ENCODE measurements at regions not wholly inside any gene's neighbourhood (a gene's known extent, or its start where the extent isn't known, plus 50 kb on each side); places are given as distances from the start of the nearest gene placed in this dataset.

DNA sequence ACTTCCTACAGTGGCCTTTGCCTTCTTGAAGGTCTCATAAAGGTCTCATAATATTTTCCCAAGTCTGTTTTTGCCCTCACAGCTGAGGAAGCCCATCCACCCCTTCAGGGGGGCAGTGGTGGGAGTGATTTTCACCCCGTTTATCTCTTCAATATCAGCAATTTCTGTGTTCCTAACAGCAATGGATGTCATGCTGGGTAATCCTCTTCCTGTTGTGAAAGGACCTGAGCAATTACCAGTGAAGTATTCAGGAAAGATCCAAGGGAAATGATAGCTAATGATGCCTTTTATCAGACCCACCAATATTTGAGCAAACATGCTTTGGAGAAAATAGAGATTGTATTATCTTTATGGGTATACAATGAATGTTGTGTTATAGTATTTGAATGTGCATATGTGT, 226.9 kb downstream of the INSC start:
- intact Hi-C loops (cut with DNase I; ENCODE audit: low total_unique reads), result no loop called here
- no peak for DNase-seq
- 8 to 45% (median 28%) methylated on average over 1 of the region's 1 CpG for WGBS, 5 donors

DNA sequence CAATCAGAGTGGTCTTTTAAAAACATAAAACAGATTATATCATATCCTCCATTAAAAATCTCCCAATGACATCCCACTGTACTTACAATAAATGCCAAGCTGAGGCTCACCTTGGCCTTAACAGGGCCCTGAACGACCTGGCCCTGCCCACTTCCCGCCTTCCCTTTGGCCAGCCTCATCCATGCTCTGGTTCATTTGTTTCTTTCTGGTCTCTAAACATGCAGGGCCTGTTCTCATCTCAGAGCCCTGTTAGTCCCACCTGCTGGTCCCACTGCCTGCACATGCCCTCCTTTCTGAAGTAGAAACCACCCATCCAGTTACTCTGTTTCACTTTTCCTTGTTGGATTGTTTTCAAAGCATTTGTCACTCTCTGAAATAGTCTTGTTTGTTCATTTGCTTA, 227.4 kb downstream of the INSC start:
- Histone ChIP-seq H3K36me3 (no peaks in the 10 kb centered on the region), H3K4me1 (no peaks in the 10 kb centered on the region), H3K4me3 (no peak overlapping the region), H3K27ac (no peak overlapping the region), H3K9me3 (peaks cover 0 to 18% (median 6%) of the 10 kb centered on the region in 8 donors), H3K27me3 (replicated peaks in 1 of 7) (no peaks in the 10 kb centered on the region)
- no peak for DNase-seq
- WGBS, 5 donors, result 46 to 64% (median 55%) methylated on average over 2 of the region's 2 CpGs
- intact Hi-C loops (cut with DNase I; ENCODE audit: low total_unique reads), result no loop called here
- TF ChIP-seq POLR2A (IDR thresholded peaks at IDR 0.05) (no peak), POLR2AphosphoS5 (IDR thresholded peaks at IDR 0.05) (no peak)
- TF ChIP-seq, protein P1, sequence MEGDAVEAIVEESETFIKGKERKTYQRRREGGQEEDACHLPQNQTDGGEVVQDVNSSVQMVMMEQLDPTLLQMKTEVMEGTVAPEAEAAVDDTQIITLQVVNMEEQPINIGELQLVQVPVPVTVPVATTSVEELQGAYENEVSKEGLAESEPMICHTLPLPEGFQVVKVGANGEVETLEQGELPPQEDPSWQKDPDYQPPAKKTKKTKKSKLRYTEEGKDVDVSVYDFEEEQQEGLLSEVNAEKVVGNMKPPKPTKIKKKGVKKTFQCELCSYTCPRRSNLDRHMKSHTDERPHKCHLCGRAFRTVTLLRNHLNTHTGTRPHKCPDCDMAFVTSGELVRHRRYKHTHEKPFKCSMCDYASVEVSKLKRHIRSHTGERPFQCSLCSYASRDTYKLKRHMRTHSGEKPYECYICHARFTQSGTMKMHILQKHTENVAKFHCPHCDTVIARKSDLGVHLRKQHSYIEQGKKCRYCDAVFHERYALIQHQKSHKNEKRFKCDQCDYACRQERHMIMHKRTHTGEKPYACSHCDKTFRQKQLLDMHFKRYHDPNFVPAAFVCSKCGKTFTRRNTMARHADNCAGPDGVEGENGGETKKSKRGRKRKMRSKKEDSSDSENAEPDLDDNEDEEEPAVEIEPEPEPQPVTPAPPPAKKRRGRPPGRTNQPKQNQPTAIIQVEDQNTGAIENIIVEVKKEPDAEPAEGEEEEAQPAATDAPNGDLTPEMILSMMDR (IDR thresholded peaks at IDR 0.05 in 8 of 11, conservative IDR thresholded peaks at IDR 0.05 in 3 of 11), result no peak

More for the DNA sequence above, 226.9 kb downstream of the INSC start:
- Histone ChIP-seq H3K4me1 (no peaks in the 10 kb centered on the region), H3K36me3 (no peaks in the 10 kb centered on the region), H3K9me3 (peaks cover 0 to 18% (median 6%) of the 10 kb centered on the region in 8 donors), H3K4me3 (no peak overlapping the region), H3K27me3 (replicated peaks in 1 of 7) (no peaks in the 10 kb centered on the region), H3K27ac (no peak overlapping the region)
- TF ChIP-seq, protein P1 (IDR thresholded peaks at IDR 0.05 in 8 of 11, conservative IDR thresholded peaks at IDR 0.05 in 3 of 11), result no peak
- TF ChIP-seq POLR2AphosphoS5 (IDR thresholded peaks at IDR 0.05) (no peak), POLR2A (IDR thresholded peaks at IDR 0.05) (no peak)

DNA sequence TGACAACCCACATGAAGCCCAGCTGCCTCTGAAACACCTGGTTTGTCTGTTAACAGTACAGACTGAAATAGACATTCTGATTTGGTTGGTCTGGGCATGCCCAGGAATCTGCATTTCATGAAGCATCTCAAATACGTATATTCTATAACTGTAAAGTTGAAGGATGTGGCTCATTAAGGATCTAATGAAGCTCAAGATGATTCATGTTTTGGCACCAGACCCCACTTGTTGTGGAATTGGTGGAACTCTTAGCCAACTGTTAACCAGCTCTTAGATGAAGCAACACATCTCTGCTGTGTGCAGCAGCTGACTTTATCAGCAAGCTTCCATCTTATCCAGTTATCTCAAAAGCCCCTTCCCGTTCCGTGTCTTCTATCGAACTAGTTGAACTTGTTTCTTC, 232.2 kb downstream of the INSC start:
- no peak overlapping the region for H3K27ac ChIP-seq
- H3K9me3 ChIP-seq, result no peaks in the 10 kb centered on the region
- WGBS, 5 donors, result 65 to 90% (median 81%) methylated on average over 4 of the region's 4 CpGs
- no peaks in the 10 kb centered on the region for H3K36me3 ChIP-seq
- no peaks in the 10 kb centered on the region for H3K27me3 ChIP-seq (replicated peaks in 1 of 7)
- no peak for TF ChIP-seq POLR2A (IDR thresholded peaks at IDR 0.05)
- DNase-seq, result no peak
- no peaks in the 10 kb centered on the region for H3K4me1 ChIP-seq
- no peak overlapping the region for H3K4me3 ChIP-seq
- intact Hi-C loops (cut with DNase I; ENCODE audit: low total_unique reads), result no loop called here

- Histone ChIP-seq H3K4me3 (no peak overlapping the region), H3K27ac (no peak overlapping the region), H3K4me1 (no peaks in the 10 kb centered on the region), H3K36me3 (no peaks in the 10 kb centered on the region), H3K27me3 (replicated peaks in 1 of 7) (peaks cover 0 to 2% (median 0%) of the 10 kb centered on the region in 7 donors), H3K9me3 (no peaks in the 10 kb centered on the region)
- DNase-seq, result no peak
- WGBS, 5 donors, result 47 to 62% (median 59%) methylated on average over 2 of the region's 2 CpGs
- intact Hi-C loops (cut with DNase I; ENCODE audit: low total_unique reads), result no loop called here
- TF ChIP-seq, protein P1 (IDR thresholded peaks at IDR 0.05 in 8 of 11, conservative IDR thresholded peaks at IDR 0.05 in 3 of 11), result no peak
- TF ChIP-seq POLR2A (IDR thresholded peaks at IDR 0.05) (no peak), POLR2AphosphoS5 (IDR thresholded peaks at IDR 0.05) (no peak)
Measured at GRCh38 chr11:15347969-15348734, 233.4 kb downstream of the INSC start.
